K562 (cell line): ENCODE measurements at regions not wholly inside any gene's neighbourhood (a gene's known extent, or its start where the extent isn't known, plus 50 kb on each side); places are given as distances from the start of the nearest gene placed in this dataset.

Experiments
- ATAC-seq: fragments of 200-7000 bp; cut with Tn5 transposase; 3 replicates; pipeline ENCODE4 v1.9.1; 2020; ENCODE audit warnings: moderate library complexity
- BruUV-seq: library from RNA; stranded (reverse); fragments of 400-500 nt; replicated peaks from 2 replicates; lab custom pipeline; 2021; lab: Mats Ljungman, UMichigan
- CTCF ChIA-PET: fragments of 300-600 bp; formaldehyde crosslinking; extraction: SDS; loops from one replicate; lab custom pipeline; 2021; ENCODE audit warnings: low intra/inter-chr PET ratio; lab: Yijun Ruan, JAX
- POLR2A ChIA-PET: fragments of 300-600, 350-650 bp; sonication (Branson Sonifier 250); formaldehyde crosslinking; extraction: SDS; loops from one replicate; lab custom pipeline; 2021; ENCODE audit warnings: antibody characterized with exemption, inconsistent platforms; lab: Yijun Ruan, JAX
- DNase-seq, 4 experiments: peaks; one replicate each; pipeline versions ENCODE4 v3.0.0 to v3.0.0-alpha.2; 2011 to 2018; ENCODE audit warnings: low spot score in 3 of 4, mixed read lengths in 3 of 4; ENCODE audit errors: extremely low read depth in 1 of 4
- FAIRE-seq: peaks from 2 replicates; lab custom pipeline; 2011; peaks lifted over from hg19 to GRCh38; lab: Jason Lieb, UNC
- H2AFZ ChIP-seq: 2 replicates; pipeline ENCODE4 v1.6.0; 2011; ENCODE audit warnings: low read depth, low read length, control low read depth, inconsistent platforms
- H3K27ac ChIP-seq: fragments of 200-600 bp; 3 replicates; pipeline ENCODE4 v1.8.0; 2011; ENCODE audit warnings: low read depth, mild to moderate bottlenecking, control low read depth, inconsistent platforms, low read length, moderate library complexity, mixed read lengths; ENCODE audit errors: extremely low read depth
- H3K27me3 ChIP-seq, 2 experiments: fragments of 300-600 bp in 1 of 2; 2 replicates in 1 of 2; 3 replicates in 1 of 2; pipeline versions ENCODE4 v1.6.0 to v1.8.0; 2011; ENCODE audit warnings: inconsistent platforms in 2 of 2, low read length in 2 of 2, mild to moderate bottlenecking in 1 of 2, mixed read lengths in 1 of 2, moderate library complexity in 1 of 2; ENCODE audit not compliant: control insufficient read depth in 2 of 2, insufficient read depth in 2 of 2
- H3K36me3 ChIP-seq: fragments of 300-600 bp; 3 replicates; pipeline ENCODE4 v1.8.0; 2011; ENCODE audit warnings: mild to moderate bottlenecking, low read length, inconsistent platforms; ENCODE audit not compliant: control insufficient read depth, insufficient read depth
- H3K4me1 ChIP-seq, 2 experiments: fragments of 200-600 bp in 1 of 2; replicated peaks in 1 of 2; 2 replicates in 1 of 2; 3 replicates in 1 of 2; pipeline versions ENCODE4 v1.5.1 to v1.8.0; 2011; ENCODE audit warnings: inconsistent platforms in 2 of 2, low read length in 2 of 2, mild to moderate bottlenecking in 1 of 2, mixed read lengths in 1 of 2, moderate library complexity in 1 of 2; ENCODE audit not compliant: control insufficient read depth in 2 of 2, insufficient read depth in 2 of 2
- H3K4me2 ChIP-seq: 2 replicates; pipeline ENCODE4 v1.6.1; 2011; ENCODE audit warnings: low read length, control low read depth, inconsistent platforms, mixed read lengths; ENCODE audit not compliant: insufficient read depth
- H3K4me3 ChIP-seq: fragments of 200-600 bp; sonication (generic), shearing (Covaris generic); 2 replicates; pipeline ENCODE4 v1.5.1; 2016; ENCODE audit warnings: control low read depth, inconsistent platforms
- H3K79me2 ChIP-seq: fragments of 200-600 bp; 3 replicates; pipeline ENCODE4 v1.8.0; 2011; ENCODE audit warnings: low read length, inconsistent platforms; ENCODE audit not compliant: control insufficient read depth, insufficient read depth
- H3K9ac ChIP-seq, 2 experiments: 2 replicates each; pipeline versions ENCODE4 v1.6.0 to v1.6.1; 2011; ENCODE audit warnings: low read depth in 2 of 2, low read length in 2 of 2, control low read depth in 1 of 2, inconsistent platforms in 1 of 2, mild to moderate bottlenecking in 1 of 2, mixed read lengths in 1 of 2; ENCODE audit not compliant: insufficient read depth in 1 of 2
- H3K9me1 ChIP-seq: one replicate; pipeline ENCODE4 v1.6.0; 2011; ENCODE audit warnings: inconsistent platforms, mild to moderate bottlenecking, low read length, moderate library complexity; ENCODE audit not compliant: control insufficient read depth, insufficient read depth
- H3K9me3 ChIP-seq: replicated peaks from 2 replicates; pipeline ENCODE4 v1.5.1; 2011; ENCODE audit warnings: low read depth, low read length, inconsistent platforms; ENCODE audit not compliant: control insufficient read depth, insufficient read depth
- H4K20me1 ChIP-seq: replicated peaks from 2 replicates; pipeline ENCODE4 v1.6.1; 2011; ENCODE audit warnings: low read length, inconsistent platforms, mixed read lengths; ENCODE audit not compliant: control insufficient read depth, insufficient read depth
- ARHGAP35 ChIP-seq: fragments of 450-650 bp; IDR thresholded peaks from 2 replicates; pipeline ENCODE4 v1.6.1; 2018; ENCODE audit not compliant: partially characterized antibody
- LARP7 ChIP-seq: fragments of 450-650 bp; IDR thresholded peaks from 2 replicates; pipeline ENCODE4 v1.6.1; 2016
- MCM7 ChIP-seq, 2 experiments: fragments of 450-650 bp; IDR thresholded peaks; 2 replicates each; pipeline ENCODE4 v1.6.1; 2016 to 2018
- OTX1 ChIP-seq: fragments of 450-650 bp; formaldehyde crosslinking; IDR thresholded peaks from 2 replicates; pipeline ENCODE4 v1.4.0; 2022; ENCODE audit warnings: mild to moderate bottlenecking
- PRPF4 ChIP-seq: fragments of 200-400 bp; formaldehyde crosslinking; IDR thresholded peaks from one replicate; pipeline ENCODE4 v1.6.1; 2017; ENCODE audit warnings: low read length, low read depth, mild to moderate bottlenecking; ENCODE audit not compliant: insufficient read depth, poor library complexity, severe bottlenecking
- RBM39 ChIP-seq: fragments of 200-400 bp; formaldehyde crosslinking; optimal IDR thresholded peaks from 2 replicates; pipeline ENCODE3; 2018; ENCODE audit warnings: low read depth, low read length
- SMAD1 ChIP-seq: fragments of 150-350 bp; IDR thresholded peaks from 2 replicates; pipeline ENCODE4 v1.6.1; 2014; ENCODE audit warnings: low read length, low read depth; ENCODE audit not compliant: partially characterized antibody
- SOX6 ChIP-seq: fragments of 450-650 bp; IDR thresholded peaks from 2 replicates; pipeline ENCODE4 v1.6.1; 2014; ENCODE audit warnings: mild to moderate bottlenecking
- SRSF3 ChIP-seq: fragments of 200-400 bp; formaldehyde crosslinking; IDR thresholded peaks from 2 replicates; pipeline ENCODE4 v1.6.1; 2016; ENCODE audit warnings: mild to moderate bottlenecking, low read length, moderate library complexity; ENCODE audit not compliant: insufficient read depth
- ZBTB40 ChIP-seq, 2 experiments: fragments of 450-650 bp in 1 of 2; sonication (generic) in 1 of 2; formaldehyde crosslinking in 1 of 2; IDR thresholded peaks; 2 replicates each; pipeline versions ENCODE4 v1.7.1 to v1.9.0; 2016 to 2022; ENCODE audit warnings: inconsistent platforms in 1 of 2, mild to moderate bottlenecking in 1 of 2, missing genetic modification reagents in 1 of 2
- ZNF23 ChIP-seq: fragments of 250-450 bp; sonication (Bioruptor Pico); IDR thresholded peaks from 2 replicates; pipeline ENCODE4 v1.4.0; 2020; ENCODE audit warnings: mild to moderate bottlenecking
- ZNF316 ChIP-seq: fragments of 450-650 bp; IDR thresholded peaks from 2 replicates; pipeline ENCODE4 v1.6.1; 2016
- ZNF395 ChIP-seq: fragments of 200-800 bp; sonication (Bioruptor generic); IDR thresholded peaks from 2 replicates; pipeline ENCODE4 v1.6.1; 2017; ENCODE audit warnings: missing genetic modification characterization, missing compliant biosample characterization
- ZNF408 ChIP-seq: fragments of 250-450 bp; sonication (Bioruptor Pico); IDR thresholded peaks from 2 replicates; pipeline ENCODE4 v1.4.0; 2020; ENCODE audit warnings: low read depth, mild to moderate bottlenecking, moderate library complexity
- WGBS: fragments of 100-300 bp; shearing (Covaris generic); methylation state at CpG from one replicate; pipeline ENCODE4 v1.1.6; 2016; ENCODE audit warnings: low coverage, mixed read lengths; ENCODE audit not compliant: insufficient coverage; ENCODE audit errors: missing lambda C conversion rate; 5-methylcytosine and 5-hydroxymethylcytosine counted together
- in situ Hi-C: fragments of 300-500 bp; cut with MboI; formaldehyde crosslinking; loops from 4 replicates; pipeline ENCODE4 v1.15.0; 2018; ENCODE audit warnings: inconsistent platforms, mixed read lengths
- intact Hi-C: fragments of 100-400 bp; cut with micrococcal nuclease; formaldehyde crosslinking; loops from 2 replicates; pipeline ENCODE4 v1.14.2; 2022

GRCh38 chr1:88293691-88294190 is 390.3 kb upstream of the PKN2 start:
- ChIA-PET CTCF (no interaction called here), POLR2A (no interaction called here)
- Histone ChIP-seq H3K4me1 (no peaks in the 10 kb centered on the region), H3K27me3 (no peaks in the 10 kb centered on the region), H3K9me3 (peaks cover 3% of the 10 kb centered on the region; the same call in 1 of the 2 replicates), H3K4me3 (no peak overlapping the region), H3K27ac (no peak overlapping the region), H3K9ac (no peak overlapping the region), H3K9me1 (no peaks in the 10 kb centered on the region), H4K20me1 (no peaks in the 10 kb centered on the region), H2AFZ (no peak overlapping the region), H3K4me2 (no peak overlapping the region), H3K79me2 (no peaks in the 10 kb centered on the region), H3K36me3 (no peaks in the 10 kb centered on the region)
- ATAC-seq (no peak), DNase-seq (no peak), FAIRE-seq (no peak)
- intact Hi-C loops (no loop called here), in situ Hi-C loops (no loop called here)
- 0% methylated on average over 1 of the region's 1 CpG for WGBS
- TF ChIP-seq ZBTB40 (IDR thresholded peaks at IDR 0.05) = no peak
- no peak for TF ChIP-seq ZBTB40 (CRISPR knock-in tag; IDR thresholded peaks at IDR 0.05)
- TF ChIP-seq SRSF3 = no peak
- TF ChIP-seq ZNF23 (CRISPR knock-in tag) = no peak
- no peak for TF ChIP-seq ZNF316
- TF ChIP-seq MCM7 (IDR thresholded peaks at IDR 0.05) = no peak
- TF ChIP-seq PRPF4 = no peak
- no peak for TF ChIP-seq OTX1 (CRISPR knock-in tag)
- TF ChIP-seq SMAD1 = no peak
- no peak for TF ChIP-seq SOX6
- no peak for TF ChIP-seq ARHGAP35
- TF ChIP-seq ZNF408 (CRISPR knock-in tag) = no peak
- TF ChIP-seq RBM39 = no peak
- TF ChIP-seq LARP7 = no peak
- TF ChIP-seq ZNF395 (CRISPR knock-in tag) = no peak
- BruUV-seq = no TSS peak
